ENCODE measurements at regions not wholly inside any gene's neighbourhood (a gene's known extent, or its start where the extent isn't known, plus 50 kb on each side); places are given as distances from the start of the nearest gene placed in this dataset.

DNA sequence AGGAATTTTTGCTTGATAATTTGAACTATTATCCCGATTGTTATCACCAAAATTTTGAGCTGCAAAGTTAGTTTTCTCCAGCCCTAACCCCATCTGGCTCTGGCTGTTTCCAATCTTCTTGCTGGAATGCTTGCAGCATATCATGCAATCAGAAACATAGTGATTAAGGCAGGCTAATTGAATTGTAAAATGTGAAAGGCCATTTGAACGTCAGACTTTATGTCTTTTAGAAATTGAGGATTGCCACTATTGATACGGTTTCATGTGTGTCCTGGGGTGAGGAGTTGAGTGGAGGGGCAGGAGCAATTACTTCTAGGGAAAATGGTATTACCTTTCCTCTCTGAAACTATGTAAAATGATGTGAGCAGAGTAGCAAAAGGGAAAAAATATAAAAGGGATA is 1674.5 kb upstream of the LRRTM1 start:
- H3K36me3 ChIP-seq, result no peaks in the 10 kb centered on the region
- ATAC-seq (no peak), DNase-seq (no peak)
- H3K9me3 ChIP-seq, result peaks cover 0 to 2% of the 10 kb centered on the region in 2 donors
- TF ChIP-seq, protein P1, sequence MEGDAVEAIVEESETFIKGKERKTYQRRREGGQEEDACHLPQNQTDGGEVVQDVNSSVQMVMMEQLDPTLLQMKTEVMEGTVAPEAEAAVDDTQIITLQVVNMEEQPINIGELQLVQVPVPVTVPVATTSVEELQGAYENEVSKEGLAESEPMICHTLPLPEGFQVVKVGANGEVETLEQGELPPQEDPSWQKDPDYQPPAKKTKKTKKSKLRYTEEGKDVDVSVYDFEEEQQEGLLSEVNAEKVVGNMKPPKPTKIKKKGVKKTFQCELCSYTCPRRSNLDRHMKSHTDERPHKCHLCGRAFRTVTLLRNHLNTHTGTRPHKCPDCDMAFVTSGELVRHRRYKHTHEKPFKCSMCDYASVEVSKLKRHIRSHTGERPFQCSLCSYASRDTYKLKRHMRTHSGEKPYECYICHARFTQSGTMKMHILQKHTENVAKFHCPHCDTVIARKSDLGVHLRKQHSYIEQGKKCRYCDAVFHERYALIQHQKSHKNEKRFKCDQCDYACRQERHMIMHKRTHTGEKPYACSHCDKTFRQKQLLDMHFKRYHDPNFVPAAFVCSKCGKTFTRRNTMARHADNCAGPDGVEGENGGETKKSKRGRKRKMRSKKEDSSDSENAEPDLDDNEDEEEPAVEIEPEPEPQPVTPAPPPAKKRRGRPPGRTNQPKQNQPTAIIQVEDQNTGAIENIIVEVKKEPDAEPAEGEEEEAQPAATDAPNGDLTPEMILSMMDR (IDR thresholded peaks at IDR 0.05), result no peak
- intact Hi-C loops (cut with DNase I), result no loop called here
- no peak overlapping the region for H3K4me3 ChIP-seq
- no peaks in the 10 kb centered on the region for H3K27me3 ChIP-seq
- H3K27ac ChIP-seq, result no peak overlapping the region
- no peaks in the 10 kb centered on the region for H3K4me1 ChIP-seq

DNA sequence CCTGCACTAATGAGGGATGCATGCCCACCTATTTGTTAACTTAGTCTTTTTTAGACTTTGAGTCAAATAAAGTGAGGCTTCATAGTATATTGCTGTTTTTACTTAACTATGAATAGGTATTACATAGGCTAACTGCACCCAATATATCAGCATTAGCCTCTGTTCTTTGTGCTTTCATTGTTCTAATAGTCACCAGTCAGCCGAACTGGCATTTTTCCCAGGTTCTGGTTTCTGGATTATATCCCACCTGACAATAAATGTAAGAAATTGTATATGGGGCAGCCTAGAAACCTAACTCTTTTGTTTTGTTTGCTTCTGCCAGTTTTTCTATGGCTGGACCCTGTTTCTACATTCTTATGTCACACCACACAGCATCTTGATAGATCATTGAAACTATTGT is 1672.4 kb upstream of the LRRTM1 start:
- TF ChIP-seq, protein P1 (IDR thresholded peaks at IDR 0.05), result no peak
- H3K27ac ChIP-seq, result no peak overlapping the region
- intact Hi-C loops (cut with DNase I), result no loop called here
- no peaks in the 10 kb centered on the region for H3K9me3 ChIP-seq
- H3K4me3 ChIP-seq, result no peak overlapping the region
- DNase-seq, result no peak
- no peaks in the 10 kb centered on the region for H3K4me1 ChIP-seq
- H3K27me3 ChIP-seq, result no peaks in the 10 kb centered on the region
- ATAC-seq, result no peak
- no peaks in the 10 kb centered on the region for H3K36me3 ChIP-seq

DNA sequence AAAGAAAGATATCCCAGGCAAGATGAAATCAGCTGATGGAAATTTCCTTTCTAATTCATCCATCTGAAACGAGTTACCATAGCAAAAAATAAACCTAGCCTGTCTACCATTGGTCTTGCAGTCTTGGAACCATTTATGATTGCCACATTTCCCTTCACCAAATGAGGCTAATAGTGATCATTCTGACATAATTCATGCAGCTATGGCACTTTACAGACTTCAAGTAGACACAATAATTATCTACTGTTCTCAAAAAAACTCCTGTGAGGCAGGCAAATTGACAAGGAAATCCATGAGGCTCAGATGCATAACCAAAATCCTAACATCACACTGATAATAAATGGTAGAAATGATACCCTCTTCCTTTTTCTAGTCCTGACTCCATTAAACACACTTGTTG is 1669.7 kb upstream of the LRRTM1 start:
- Histone ChIP-seq H3K4me3 (no peak overlapping the region), H3K27me3 (no peaks in the 10 kb centered on the region), H3K36me3 (no peaks in the 10 kb centered on the region), H3K27ac (no peak overlapping the region), H3K9me3 (no peaks in the 10 kb centered on the region), H3K4me1 (no peaks in the 10 kb centered on the region)
- intact Hi-C loops (cut with DNase I), result no loop called here
- TF ChIP-seq, protein P1 (IDR thresholded peaks at IDR 0.05), result no peak
- ATAC-seq (no peak), DNase-seq (no peak)

DNA sequence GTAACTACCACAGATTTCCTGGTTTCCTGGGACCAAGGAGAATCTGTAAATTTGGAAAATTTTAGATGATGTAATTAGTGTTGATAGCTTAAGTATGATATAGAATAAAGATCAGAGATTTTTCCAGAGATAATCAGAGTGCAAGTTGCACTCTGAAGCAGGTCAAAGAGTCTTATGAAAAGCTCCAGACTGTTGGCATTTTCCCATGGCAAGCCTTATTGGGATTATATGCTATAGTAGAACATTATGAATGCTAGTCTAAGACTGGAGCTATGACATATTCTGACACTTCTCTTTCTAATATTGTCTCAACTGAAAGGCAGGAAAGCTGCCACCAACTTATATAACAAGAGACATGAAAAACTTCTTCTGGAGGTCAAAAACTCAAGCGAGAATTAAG is 1638.3 kb upstream of the LRRTM1 start:
- ATAC-seq (no peak), DNase-seq (no peak)
- intact Hi-C loops (cut with DNase I), result no loop called here
- H3K9me3 ChIP-seq, result peaks cover 0 to 21% of the 10 kb centered on the region in 2 donors
- H3K4me3 ChIP-seq, result no peak overlapping the region
- no peaks in the 10 kb centered on the region for H3K4me1 ChIP-seq
- no peaks in the 10 kb centered on the region for H3K27me3 ChIP-seq
- TF ChIP-seq, protein P1 (IDR thresholded peaks at IDR 0.05), result no peak
- H3K27ac ChIP-seq, result no peak overlapping the region
- no peaks in the 10 kb centered on the region for H3K36me3 ChIP-seq

DNA sequence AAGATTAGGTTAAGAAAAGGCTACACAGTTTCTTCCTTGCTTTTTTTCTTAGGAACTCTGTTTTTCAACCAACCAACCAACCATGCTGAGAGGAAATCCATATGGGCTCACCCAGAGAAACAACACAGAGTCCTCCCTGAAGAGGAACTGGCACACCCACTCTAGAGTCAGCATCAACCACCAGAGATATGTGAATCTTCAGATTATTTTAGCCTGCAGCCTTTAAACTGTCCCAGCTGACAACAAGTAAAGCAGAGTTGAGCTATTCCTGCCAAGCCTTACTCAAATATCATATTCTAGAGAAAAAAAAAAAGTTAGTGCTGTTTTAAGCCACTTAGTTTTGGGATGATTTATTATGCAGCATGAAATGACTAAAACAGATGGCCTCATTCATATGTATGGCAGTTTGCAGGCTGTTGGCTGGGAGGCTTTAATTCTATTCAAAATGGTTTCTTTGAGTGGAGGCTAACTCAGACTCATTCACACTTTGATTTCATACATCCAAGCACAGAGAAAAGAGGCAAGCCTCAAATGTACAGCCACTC is 1637.7 kb upstream of the LRRTM1 start:
- no peak for ATAC-seq
- DNase-seq, result peak in 1 of 4 donors; percentile 11
- H3K27ac ChIP-seq, result no peak overlapping the region
- H3K27me3 ChIP-seq, result no peaks in the 10 kb centered on the region
- no peaks in the 10 kb centered on the region for H3K36me3 ChIP-seq
- no peaks in the 10 kb centered on the region for H3K4me1 ChIP-seq
- TF ChIP-seq, protein P1 (IDR thresholded peaks at IDR 0.05), result no peak
- no peak overlapping the region for H3K4me3 ChIP-seq
- peaks cover 0 to 21% of the 10 kb centered on the region in 2 donors for H3K9me3 ChIP-seq
- intact Hi-C loops (cut with DNase I), result no loop called here

Measured in left lung (tissue), 4 donors.